ENCODE measurements at regions not wholly inside any gene's neighbourhood (a gene's known extent, or its start where the extent isn't known, plus 50 kb on each side); places are given as distances from the start of the nearest gene placed in this dataset.

GRCh38 chr16:85477801-85478363, 135.2 kb upstream of the GSE1 start:
- Histone ChIP-seq H3K79me1 (ENCODE audit: insufficient read depth, low read depth, low read length, poor library complexity, severe bottlenecking) (no peaks in the 10 kb centered on the region), H3K18ac (ENCODE audit: insufficient read length, low read depth, low read length) (no peak overlapping the region), H4K5ac (ENCODE audit: insufficient read length, low read depth, low read length) (no peak overlapping the region), H2BK15ac (ENCODE audit: low read depth, low read length) (no peak overlapping the region), H3K56ac (ENCODE audit: insufficient read length, low read depth, low read length) (no peak overlapping the region), H2BK20ac (ENCODE audit: low read depth, low read length, poor library complexity, severe bottlenecking) (no peak overlapping the region), H3K14ac (ENCODE audit: insufficient read depth, low read length) (no peak overlapping the region), H4K8ac (replicated peaks; ENCODE audit: insufficient read length, low read depth, low read length) (no peak overlapping the region), H3K4me2 (ENCODE audit: insufficient read depth, insufficient read length, low read length) (no peak overlapping the region), H3K9ac (ENCODE audit: extremely low read depth, insufficient read length, low read length) (no peak overlapping the region), H2AK5ac (ENCODE audit: insufficient read length, low read length) (no peak overlapping the region), H3K27me3 (ENCODE audit: insufficient read depth, low read length) (no peaks in the 10 kb centered on the region), H3K27ac (ENCODE audit: insufficient read length, low read depth, low read length) (no peak overlapping the region), H2AFZ (ENCODE audit: low read length) (no peak overlapping the region), H3K4ac (ENCODE audit: low read depth, low read length) (no peak overlapping the region), H3K9me3 (ENCODE audit: control insufficient read depth, low read depth, low read length) (no peaks in the 10 kb centered on the region), H3K23me2 (ENCODE audit: insufficient read length, low read depth, low read length, poor library complexity, severe bottlenecking) (no peaks in the 10 kb centered on the region), H3K23ac (ENCODE audit: insufficient read length, low read depth, low read length) (no peak overlapping the region), H4K20me1 (ENCODE audit: control insufficient read depth, insufficient read depth, insufficient read length) (no peaks in the 10 kb centered on the region), H4K91ac (ENCODE audit: insufficient read length, low read depth, low read length) (no peak overlapping the region), H2BK120ac (ENCODE audit: low read depth, low read length, poor library complexity, severe bottlenecking) (no peak overlapping the region), H2BK5ac (ENCODE audit: insufficient read length, low read length) (no peak overlapping the region), H2BK12ac (ENCODE audit: insufficient read length, low read depth, low read length) (no peak overlapping the region), H3T11ph (ENCODE audit: low read length) (no peak overlapping the region), H3K79me2 (ENCODE audit: insufficient read depth, low read length) (no peaks in the 10 kb centered on the region), H3K4me1 (ENCODE audit: insufficient read depth, low read length) (no peaks in the 10 kb centered on the region; the same call in 1 of the 2 replicates)
- Mint-ChIP-seq H3K4me3 (no peak overlapping the region), H3K9me3 (no peaks in the 10 kb centered on the region), H3K27ac (peak overlapping the region in 2 of 3 experiments; percentile 27 to 40; a peak in 1 of 7 replicates), H3K36me3 (ENCODE audit: insufficient read depth in 1 of 3, low read depth in 3 of 3) (no peaks in the 10 kb centered on the region), H3K27me3 (ENCODE audit: low read depth) (peaks cover 4% of the 10 kb centered on the region), H3K4me1 (peaks cover 23 to 44% of the 10 kb centered on the region in 2 experiments)
- no CpG with 5 or more reads among the region's 24 CpGs for WGBS (ENCODE audit: extremely low coverage, insufficient read length, low lambda C conversion rate)
- no peak for DNase-seq
- no peak for TF ChIP-seq CTCF (conservative IDR thresholded peaks at IDR 0.05)

Data from H9 (cell line).